Inflammatory macrophage treated with lipopolysaccharide for 4 hours (primary cell): ENCODE measurements at regions not wholly inside any gene's neighbourhood (a gene's known extent, or its start where the extent isn't known, plus 50 kb on each side); places are given as distances from the start of the nearest gene placed in this dataset.
A peak's percentile ranks its signal among the peaks of the same experiment; 100 is the strongest.
"Not testable (repeated sequence)": the region's sequence is repeated elsewhere in the genome, so short reads cannot be mapped to it uniquely, and the experiment has no call there.

ENCODE experiments used
- DNase-seq: peaks from one replicate; pipeline ENCODE4 v3.0.0-alpha.2; 2020

DNA sequence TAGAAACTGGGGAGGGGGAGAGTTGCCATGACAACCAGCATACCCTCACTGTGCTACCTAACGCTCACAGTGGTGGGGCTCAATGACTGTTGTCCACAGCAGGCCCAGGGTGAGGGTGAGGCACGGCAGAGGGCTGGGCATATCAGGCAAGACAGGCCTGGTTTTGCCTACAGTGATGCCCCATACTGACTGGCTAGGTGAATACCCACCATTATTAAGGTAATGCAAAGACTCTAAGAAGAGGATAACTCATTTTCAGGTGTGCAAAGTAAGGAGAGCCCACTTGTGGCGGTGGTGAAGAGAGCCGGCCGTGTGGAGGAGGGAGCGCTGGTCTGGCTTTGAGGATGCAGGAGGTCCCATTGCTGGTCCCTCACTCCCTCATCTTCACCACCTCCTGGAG, 422.3 kb downstream of the FUT8 start:
- no peak for DNase-seq

DNA sequence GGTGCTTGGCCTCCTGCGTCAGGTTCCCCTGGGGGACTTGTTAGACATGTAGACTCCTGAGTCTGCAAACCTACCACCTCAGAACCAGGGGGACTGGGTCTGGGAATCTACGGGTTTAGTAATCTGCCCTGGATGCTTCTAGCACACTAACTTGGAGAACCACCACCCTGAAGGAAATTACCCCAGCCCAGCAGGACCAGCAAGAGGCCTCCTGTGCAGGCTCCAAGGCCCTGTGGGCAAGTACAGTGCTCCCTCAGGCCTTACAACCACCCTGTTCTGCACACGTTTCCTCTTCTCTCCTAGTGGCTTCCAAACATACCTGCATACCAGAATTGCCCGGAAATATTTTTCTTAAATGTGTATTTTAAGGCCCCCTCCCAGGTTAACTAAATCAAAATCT, 423.0 kb downstream of the FUT8 start:
- DNase-seq: no peak

DNA sequence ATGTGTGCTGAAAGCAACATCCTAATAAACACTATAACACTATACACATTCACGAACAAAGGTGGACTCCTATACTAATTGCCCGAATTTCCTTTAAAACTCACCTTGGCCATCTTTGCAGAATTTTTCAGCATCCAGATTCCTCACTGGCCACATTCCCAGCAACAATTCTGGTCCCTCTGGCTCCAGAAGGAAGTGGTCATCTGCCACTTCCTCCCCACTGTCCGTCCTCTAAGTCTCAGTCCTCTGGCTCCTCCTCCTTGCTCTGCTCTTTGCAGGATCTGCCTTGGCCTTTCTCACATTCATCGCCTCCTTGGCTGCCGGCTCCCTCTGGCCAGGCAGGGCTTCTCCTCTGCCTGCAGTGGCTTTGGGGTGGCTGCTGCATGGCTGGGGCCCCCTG, 426.0 kb downstream of the FUT8 start:
- DNase-seq: no peak

DNA sequence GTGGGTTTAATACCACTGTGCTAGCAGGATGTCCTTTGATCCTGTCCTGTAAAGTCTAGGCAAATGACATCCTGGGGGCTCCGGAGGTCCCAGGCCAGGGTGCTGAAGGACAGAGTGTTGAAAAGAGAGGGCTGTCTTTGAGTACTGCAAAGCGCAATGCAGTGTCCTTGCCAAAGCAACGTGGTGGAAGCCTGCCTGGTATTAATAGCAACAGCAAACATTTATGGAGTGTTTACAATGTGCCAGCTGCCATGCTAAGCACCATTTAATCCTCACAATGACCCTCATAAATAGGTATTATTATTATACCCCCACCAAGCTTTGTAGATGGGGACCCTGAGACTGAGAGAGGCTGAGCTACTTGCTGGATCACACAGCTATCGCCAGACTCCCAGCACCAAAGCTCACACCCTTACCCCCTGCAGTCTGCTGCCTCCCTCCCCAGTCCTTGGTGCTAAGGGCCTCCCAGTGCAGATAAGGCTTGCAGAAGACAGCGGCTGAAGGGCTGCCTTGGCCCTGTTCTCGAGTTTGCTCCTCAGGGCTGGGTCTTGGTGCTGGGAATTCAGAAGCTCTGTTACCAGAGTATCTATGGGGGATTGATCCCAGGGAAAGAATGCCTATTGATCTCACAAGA, 427.7 kb downstream of the FUT8 start:
- DNase-seq: no peak

DNA sequence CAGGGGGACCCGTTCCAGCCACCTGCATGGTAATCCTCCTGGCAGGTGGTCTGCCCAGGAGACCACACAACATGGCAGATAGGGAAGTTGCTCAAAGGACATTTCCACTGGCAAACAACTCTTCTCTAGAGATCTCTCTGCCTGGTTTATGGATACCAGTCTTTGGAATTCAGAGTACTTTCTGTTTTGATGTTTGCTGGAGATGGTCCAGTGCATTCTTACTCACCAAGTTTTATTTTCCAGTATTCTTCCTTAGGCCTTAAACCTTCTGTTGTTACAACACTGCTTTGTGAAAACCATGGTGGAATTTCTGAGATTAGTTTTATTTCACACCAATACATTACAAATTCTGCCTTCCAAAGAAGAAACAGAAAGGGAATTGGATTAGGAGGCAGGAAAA, 428.3 kb downstream of the FUT8 start:
- DNase-seq: no peak

DNA sequence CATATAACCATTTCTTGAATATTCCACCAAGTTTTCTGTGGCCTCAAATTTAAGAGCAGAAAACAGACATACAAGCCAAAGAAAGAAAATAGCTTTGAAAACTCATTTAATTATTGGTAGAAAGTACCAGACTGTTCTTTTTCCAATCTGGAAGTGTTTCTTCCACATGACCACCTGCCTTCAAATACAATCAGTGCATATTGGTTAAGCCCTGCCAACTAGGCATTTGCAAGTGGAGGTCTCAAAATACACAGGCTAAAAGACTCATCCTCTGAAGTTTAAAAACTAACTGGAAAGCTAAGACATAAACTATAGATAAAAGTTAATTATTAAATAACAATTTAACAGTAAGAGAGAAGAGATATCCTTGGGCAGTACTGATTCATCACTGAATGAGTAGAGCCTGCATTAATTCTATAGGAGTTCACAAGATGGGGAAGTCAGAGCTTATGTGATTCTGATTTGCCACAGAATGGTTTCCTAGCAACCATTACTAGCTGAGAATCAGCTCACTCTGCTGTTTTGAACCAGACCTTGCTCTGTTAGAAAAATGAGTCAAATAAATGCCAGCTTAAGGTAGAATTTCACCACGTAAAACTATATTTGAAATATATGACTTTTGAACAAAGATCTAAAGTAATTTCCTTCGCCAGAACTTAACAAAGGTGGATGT, 433.8 kb downstream of the FUT8 start:
- DNase-seq: no peak

DNA sequence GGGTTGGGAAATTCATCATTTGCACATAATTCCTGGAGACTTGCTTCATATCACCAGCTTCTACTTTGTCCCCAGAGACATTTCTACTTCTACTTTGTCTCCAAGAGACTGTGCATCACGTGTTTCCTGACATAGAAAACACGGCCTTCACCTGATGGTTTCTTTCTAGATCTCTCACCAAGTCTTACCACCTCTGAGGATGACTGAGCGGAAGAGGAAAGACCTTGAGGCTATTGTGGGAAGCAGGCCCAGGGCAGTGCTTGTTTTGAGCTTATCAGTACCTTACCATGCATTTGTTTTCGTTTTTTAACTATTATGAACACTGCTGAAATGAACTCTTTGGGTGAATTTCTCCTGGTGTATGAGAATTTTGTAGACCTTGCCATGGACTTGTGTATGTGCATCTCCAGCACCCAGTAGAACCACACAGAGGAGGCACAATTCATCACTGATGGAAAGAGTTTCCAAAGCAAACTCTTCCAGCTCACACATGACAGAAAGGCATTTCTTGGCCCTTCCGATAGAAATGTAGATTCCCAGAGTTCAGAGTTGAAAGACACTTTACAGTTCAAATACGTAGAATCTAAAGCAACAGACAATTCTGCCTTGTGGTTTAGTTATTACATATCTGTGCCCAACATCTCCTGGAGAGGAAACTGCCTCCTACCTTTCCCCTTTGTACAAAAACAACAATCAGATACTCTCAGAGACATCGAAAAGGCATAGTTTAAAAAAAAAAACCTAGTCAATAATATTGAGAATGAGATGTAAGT, 434.7 kb downstream of the FUT8 start:
- DNase-seq: no peak

DNA sequence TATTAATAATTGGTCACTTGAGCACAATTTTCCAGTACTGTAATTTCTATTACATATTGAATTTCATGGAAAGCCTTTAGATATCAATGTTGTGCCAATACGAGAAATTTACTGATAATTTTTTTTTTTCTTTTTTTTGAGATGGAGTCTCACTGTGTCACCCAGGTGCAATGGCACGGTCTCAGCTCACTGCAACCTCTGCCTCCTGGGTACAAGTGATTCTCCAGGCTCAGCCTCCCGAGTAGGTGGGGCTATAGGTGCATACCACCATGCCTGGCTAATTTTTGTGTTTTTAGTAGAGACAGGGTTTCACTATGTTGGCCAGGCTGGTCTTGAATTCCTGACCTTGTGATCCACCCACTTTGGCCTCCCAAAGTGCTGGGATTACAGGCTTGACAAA, 435.4 kb downstream of the FUT8 start:
- not testable (repeated sequence) for DNase-seq

DNA sequence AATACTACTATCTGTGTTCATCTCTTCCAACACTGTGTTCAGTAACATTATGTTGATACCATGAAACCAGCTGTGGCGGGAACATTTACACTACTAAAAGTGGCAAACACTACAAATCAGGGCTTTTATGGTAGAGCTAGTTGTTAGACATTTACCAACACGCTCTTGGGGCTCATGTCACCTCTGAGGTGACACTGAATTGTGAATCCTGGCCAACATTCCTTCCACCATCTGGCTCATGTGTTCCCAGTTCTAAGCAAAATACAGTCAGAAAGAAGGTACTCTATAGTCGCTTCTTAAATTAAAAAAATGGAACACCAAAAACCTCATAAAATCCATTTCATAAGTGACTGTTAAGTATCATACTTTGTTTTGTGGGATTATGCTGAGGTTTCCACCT, 436.6 kb downstream of the FUT8 start:
- no peak for DNase-seq

DNA sequence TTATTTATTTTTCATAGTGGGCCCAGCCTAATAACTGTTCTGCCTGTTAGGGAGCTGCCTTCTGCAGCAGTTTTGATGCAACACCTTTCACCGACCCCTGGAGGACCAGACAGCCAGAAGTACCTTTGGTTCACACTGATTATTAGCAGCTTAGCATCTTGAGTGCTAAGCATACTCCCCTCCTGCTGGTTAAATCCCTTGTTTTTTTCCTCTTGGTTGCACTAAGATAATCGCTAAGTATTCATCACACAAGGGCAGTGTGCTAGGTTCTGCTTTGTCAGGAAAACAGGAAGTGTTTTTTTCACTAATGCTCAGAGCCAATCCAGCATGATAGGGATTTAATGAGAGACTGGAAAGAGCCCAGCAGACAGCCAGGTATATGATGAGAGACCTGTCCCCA, 437.0 kb downstream of the FUT8 start:
- peak; percentile 7 for DNase-seq

DNA sequence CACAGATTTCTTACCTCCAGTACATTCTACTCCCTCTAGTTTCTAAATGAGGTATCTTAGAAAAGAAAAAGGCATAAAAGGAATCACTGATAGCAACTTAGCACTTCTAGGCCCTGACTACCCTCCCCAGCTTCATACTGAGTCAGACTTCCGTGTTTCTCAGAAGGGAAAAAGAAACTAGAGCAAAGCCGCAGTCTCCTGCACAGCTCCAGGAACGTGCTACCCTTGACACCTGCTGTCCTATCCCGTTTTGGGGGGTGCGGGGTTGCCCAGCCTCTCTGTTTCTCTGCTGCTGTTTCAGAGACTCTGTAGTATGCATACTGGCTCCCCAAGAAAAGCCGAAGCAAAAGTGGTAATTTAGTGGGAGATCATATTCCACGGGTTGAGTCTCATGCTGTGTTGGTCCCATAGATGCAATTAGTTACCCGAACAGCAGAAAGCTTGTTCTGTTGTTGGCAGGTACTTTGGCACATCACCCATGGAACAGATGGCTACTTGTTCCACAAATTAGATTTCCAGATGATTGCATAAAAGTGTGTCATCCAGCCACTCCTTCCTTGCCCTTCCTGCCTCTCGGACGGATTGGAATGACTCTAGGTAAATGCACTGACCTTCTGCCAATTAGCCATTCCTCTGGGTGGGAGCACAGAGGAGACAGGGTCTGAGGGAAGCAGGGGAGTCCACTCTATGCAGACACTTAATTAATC, 438.1 kb downstream of the FUT8 start:
- no peak for DNase-seq

DNA sequence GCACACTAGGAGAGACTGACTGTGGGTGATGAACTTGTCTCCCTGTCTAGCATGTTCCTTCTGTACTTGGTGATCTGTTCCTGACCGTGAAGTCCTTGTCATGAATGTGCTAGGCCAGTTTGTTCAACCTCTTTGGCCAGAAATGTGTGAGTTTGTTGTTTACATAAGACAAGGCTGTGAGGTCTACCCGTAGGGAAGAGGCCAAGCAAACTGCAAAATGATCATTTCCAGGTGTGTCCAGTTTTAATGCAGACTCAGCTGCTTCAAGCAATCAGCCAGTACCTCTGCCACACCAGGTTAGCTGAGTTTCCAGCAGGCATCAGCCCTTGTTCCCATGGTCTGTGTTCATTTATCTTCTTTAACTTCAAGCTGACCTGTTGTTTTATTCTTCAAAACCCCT, 440.2 kb downstream of the FUT8 start:
- no peak for DNase-seq

DNA sequence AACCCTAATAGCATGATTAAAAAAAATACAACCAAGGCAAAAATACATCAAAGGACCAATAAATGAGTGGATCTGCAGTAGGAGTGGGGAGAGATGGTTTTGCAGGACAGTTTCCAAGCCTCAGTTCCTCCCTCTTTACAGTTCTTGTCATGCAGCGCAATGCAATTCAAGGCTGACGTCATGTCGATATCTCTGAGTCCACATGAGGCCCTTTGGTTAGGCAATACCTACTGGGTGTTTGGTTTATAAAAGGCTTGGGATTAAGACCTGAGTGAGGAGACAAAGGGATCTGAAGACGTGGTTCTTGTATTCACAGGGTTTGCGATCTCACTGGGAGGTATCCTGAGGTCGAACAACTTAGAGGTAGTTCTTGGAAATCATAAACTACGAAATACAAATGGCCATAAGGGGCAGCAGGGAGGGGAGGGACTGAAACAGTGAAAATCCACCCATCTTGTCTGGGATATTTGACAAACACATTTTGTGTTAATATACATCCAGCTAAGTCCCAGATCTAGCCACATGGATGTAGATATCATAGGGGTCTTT, 441.0 kb downstream of the FUT8 start:
- no peak for DNase-seq

DNA sequence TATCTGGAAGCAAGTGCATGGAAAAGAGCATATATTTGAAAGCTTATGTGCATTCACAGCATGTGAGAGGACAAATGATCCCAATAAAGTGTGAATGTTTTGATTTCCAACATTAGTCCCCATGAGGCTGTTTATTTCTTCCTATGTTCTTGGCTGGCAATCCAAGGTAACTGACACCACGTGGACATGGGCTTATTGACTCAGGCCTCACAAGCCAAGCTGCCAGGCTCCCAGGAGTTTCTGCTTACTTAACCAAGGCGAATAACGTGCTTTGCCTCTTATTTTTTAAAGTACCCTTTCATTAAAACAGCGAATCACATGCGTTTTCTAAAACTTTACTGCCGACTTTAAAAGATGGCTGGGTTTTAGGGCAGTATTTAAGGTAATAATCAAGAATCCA, 441.7 kb downstream of the FUT8 start:
- no peak for DNase-seq

DNA sequence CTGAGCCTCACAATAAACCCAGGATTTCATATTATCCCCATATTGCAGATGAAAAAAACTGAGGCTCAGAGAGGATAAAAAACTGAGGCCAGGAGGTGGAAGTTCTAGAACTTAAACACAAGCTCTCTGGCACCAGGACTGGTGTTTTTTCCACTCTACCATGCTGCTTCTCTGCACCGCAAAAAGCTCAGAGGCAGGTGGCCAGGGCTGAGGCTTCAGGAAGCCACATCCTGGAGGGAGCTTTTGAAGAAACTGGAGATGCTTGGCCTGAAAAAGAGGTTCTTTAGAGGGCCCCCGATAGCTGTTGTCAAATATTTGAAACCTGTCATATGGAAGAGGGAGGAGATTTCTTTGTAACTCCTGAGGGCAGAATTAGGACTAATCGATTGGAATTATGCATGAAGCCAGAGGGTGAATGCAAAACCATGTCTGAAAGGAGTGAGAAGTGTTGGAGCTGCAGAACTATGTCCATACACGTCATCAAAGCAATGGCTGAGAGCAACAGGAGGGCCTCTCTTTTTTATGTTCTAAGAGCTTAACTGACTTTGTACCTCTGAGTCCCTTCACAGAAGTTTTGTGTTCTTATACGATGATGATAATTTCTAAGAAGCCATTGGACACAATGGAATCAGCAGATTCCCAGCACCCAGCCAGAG, 448.6 kb downstream of the FUT8 start:
- no peak for DNase-seq

DNA sequence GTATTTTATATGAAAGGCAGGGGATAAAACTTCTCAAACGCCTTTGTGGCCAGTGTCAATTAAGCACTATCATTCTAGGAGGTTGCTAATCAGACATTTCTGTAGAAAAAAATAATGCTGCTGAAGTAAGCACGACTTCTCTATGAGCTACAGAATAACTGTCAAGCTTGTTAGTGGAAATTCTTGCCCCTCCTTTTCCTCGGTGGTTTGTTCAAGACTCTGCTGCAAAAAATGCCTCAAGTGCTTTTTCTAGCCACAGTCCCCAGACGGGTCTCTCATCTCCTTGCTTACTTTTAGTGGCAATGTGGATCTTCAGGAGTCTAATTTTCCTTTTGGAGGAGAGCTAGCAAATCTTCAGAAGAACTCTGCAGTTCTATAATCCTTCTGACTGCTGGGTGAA, 452.0 kb downstream of the FUT8 start:
- no peak for DNase-seq

DNA sequence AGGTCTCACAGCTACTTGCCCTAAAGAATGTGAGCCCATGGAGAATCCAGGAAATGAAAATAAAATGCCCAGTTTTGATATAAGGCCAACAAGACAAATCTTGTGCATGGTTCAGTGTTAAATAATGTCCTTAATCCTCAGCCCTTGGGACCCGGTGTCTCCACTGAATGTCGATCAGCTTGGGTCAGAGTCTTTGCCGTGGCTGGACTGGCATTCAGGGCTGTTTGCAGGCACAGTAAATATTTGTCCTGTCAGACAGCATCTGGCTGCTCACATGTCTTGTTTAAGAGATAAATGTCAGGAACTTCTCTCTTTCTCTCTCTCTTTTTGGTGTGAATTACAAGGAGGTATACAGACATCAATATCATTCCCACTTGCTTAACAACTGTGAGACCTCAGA, 452.5 kb downstream of the FUT8 start:
- DNase-seq: no peak

DNA sequence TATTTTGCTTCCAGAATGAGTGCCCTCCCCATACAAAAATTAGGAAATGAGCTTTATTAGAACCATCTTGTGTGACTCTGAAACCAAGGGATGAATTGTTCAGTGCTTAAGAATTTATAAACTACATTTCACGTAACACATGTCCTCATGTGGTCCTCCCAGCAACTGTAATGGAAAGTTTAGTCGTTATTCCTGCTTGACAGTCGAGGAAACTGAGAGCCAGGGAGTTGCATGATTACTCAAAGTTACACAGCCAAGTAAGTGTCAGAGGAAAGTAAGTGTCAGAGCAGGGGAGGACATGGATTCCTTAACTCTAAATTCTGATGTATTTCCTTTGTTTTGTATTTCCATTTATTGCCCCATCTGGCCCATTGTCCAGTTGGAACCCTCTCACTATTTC, 453.9 kb downstream of the FUT8 start:
- DNase-seq: no peak

DNA sequence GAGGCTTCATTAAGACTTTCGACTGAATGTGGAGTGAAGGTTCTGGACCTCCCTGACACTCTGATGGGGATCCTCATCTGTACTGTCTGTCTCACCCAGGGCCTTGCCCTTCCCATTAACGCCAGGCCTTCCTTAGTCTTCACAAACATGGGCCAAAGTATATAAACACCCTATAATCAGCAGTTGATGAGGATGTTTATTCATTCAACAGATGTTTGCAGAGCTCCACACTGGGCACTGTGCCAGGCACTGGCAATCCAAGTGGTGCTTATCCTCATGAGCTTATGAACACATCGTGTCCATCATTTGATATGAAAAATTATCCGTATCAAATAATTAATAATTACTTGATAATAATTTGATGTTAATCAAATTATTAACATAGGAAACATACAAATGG, 454.4 kb downstream of the FUT8 start:
- no peak for DNase-seq

DNA sequence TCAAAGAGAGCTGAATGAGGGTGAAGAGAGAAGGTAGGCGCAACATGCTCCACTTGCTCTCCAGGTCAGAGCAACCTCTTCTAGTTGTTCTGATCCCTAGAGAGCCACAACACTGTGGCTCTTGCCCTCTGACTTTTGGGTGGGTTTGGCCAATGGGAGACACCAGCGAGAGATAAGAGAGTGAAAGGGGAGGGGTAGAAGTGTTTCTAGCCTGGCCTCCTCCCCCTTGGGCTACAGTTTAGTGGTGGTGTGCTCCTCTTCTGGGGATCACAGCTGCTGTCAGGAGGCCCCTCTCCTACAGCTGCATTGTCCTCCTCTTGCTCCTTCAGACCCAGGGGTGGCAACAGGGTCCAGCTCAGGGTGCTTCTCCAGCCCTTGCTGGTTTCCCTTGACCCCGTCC, 454.8 kb downstream of the FUT8 start:
- no peak for DNase-seq

DNA sequence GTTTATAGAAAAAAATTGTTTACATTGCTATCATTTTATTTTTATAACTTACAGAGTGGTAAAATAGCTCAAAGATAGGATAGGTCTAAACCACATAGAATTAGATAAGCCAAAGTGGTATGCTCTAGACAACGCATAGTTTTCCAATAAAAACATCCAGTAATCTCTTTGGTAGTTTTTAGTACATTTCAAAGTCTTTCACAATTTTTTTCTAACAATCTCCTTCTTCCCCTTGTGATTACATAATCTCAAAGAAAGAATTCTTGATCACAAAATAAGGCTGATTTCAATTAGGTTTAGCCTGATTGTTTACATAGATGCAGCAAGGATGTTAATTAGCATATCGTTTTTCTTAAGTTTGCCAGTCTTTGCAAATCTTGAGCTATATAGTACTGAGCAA, 460.0 kb downstream of the FUT8 start:
- DNase-seq: no peak

DNA sequence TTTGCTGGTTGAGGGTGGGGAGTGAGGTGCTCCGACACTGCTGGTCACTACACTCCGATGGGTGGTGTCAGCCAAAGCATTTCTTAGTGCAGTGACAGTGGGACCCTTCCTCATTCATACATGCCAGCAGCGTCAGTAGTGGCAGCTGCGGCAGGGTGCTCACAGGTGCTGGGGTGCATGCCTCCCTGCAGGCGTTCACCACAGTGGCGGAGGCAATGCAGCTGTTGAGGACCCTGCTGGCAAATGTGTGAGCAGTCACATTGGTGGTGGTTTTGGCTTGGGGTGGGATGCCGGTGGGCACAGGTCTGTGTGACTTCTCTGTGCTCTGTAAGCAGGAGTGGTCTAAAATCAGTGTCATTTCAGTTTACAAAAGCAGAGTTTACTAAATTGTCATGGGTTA, 464.6 kb downstream of the FUT8 start:
- no peak for DNase-seq

DNA sequence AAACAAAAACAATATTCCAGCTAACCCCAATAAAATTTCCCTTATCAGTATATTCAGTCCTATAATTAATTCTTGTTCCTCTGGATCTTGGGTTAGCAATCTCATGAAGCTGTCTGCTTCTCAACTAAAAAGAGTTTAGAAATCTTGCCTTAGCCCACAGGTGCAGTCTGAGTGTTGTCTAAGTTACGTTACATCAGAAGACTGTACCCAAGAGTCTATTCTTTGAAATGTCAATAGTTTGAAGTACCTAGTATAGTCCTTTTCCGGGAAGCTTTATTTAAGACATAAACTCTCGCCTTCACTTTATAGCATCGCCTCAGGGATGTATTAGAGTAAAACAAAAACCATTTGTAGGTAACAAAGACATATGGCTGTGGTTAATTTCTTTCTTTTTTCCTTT, 465.1 kb downstream of the FUT8 start:
- DNase-seq: no peak
